GM21825 (cell line): ENCODE measurements at regions not wholly inside any gene's neighbourhood (a gene's known extent, or its start where the extent isn't known, plus 50 kb on each side); places are given as distances from the start of the nearest gene placed in this dataset.
"Not testable (repeated sequence)": the region's sequence is repeated elsewhere in the genome, so short reads cannot be mapped to it uniquely, and the experiment has no call there.

Experiments used
- ATAC-seq: cut with Tn5 transposase; IDR thresholded peaks from one replicate; pipeline ENCODE4 v1.9.1; 2021; ENCODE audit warnings: mild to moderate bottlenecking, moderate library complexity; ENCODE audit not compliant: unreplicated experiment

DNA sequence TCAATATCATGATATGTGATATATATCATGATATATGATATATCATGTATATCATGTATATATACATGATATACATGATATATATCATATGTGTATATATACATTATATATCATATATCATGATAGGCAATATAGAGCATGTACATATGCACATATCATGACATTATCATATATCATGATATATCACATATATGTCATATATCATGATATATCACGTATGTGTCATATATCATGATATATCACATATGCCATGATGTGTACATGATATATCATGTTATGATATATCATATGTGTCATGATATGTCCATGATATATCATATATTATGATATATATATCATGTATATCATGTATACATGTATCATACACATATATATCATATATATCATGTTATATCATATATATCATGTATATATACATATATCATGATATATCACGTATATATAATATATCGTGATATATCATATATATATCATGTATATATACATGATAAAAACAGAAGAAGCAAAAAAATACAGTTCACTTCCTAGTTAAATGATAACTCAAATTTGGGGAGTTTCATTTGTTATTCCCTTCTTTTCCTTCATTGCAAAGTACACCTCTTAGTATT, 670.1 kb upstream of the EPHA5 start:
- ATAC-seq: no peak

DNA sequence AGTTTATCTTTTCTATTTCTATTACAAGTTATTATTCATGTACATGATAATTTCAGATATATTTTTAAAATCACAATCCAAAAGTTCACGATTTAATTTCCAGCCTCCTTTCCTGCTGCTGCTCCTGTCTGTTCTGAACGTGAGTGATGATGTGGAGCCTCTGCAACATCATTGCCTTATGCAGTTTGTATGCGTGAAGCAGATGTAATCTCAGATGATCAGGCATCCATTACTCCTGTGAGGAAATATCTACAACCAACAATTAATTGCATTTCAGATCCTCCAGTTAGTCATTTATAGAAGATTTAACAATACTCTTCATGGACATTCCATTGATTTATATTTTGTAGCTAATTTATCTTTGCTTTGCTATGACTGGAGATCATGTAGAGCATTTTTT, 668.7 kb upstream of the EPHA5 start:
- no peak for ATAC-seq

DNA sequence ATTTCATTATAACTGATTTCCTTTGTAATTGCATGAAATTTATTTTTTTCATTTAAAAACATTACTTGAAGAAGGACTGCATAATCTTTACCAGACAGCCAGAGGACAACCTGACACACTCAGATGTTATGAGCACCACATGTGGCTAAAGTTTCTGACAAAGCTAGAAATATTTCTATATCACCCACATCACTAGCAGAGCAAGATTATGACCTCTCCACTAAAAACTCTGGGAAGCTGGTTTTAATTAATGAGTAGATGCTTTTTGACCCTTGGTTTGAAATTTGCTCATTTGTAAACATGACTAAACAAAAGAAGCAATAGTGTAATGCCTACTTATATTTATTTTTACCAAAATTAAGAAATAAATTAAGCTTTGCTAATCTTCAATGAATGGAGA, 661.5 kb upstream of the EPHA5 start:
- no peak for ATAC-seq

DNA sequence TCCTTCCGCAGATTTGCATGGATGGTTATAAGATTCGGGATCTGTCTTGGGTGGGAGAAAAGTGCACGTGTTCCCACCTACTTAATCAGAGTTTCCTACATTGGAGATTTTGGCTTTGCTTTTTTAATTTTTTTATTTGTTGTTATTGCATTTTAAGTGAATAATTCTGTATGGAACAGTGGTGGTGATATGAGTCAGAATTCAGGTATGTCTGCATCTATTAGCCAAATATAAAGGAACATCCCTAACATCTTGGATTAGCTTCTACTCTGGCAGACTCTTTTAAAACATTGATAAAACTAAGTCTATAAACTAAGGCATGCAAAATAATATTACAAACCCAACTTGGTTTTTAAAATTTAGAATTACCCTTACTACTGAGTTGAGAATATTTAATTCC, 659.8 kb upstream of the EPHA5 start:
- no peak for ATAC-seq

DNA sequence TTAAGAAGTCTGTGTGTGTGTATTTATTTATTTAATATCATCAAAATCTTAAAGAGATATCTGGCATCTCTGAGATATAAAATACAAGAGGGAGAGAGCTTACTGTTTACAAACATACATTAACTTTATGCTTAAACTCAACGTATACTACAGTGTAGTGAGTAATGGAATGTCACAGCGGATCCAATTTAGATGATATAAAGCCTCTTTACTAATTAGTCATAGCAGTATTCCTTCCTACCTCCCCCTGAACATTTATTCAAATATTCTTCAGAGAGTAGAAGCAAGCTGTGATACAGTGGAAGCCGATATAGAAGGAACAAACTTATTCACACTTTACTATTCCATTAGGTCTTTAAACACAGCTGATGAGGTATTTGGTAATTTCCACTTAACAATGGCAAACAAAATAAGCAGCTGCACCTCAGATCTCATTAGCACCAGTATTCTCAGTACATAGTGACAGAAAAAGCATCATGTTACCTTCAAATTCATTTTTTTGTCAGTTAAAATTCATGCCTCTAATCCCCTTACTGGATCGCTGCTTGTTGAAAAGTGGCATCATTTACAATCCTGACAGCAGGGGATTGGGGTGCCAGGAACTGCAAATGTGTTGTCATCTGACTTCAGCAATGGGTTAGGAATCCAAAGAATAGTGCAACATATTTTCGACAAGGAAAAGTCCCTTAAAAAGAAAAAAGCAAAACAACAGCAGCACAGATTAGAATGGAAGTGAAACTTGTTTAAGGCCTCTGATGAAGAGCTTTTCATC, 658.7 kb upstream of the EPHA5 start:
- no peak for ATAC-seq

DNA sequence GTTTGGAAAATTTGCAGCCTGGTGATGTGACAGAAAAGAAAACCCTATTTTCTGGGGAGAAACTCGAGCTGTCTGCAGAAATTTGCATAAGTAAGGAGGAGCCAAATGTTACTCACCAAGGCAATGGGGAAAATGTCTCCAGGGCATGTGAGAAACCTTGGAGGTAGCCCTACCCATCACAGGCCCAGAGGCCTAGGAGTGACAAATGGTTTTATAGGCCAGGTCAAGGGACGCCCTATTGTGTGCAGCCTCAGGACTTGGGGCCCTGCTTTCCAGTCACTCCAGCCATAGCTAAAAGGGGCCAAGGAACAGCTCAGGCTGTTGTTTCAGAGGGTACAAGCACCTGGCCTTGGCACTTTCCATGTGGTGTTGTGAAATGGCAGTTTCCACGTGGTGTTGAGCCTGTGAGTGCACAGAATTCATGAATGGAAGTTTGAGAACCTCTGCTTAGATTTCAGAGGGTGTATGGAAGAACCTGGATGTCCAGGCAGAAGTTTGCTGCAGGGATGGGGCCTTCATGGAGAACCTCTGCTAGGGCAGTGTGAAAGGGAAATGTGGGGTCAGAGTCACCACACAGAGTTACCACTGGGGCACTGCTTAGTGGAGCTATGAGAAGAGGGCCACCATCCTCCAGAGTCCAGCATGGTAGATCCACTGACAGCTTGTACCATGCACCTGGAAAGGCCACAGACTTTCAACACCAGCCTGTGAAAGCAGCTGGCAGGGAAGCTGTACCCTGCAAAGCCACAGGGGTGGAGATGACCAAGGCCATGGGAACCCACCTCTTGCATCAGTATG, 637.6 kb upstream of the EPHA5 start:
- no peak for ATAC-seq

DNA sequence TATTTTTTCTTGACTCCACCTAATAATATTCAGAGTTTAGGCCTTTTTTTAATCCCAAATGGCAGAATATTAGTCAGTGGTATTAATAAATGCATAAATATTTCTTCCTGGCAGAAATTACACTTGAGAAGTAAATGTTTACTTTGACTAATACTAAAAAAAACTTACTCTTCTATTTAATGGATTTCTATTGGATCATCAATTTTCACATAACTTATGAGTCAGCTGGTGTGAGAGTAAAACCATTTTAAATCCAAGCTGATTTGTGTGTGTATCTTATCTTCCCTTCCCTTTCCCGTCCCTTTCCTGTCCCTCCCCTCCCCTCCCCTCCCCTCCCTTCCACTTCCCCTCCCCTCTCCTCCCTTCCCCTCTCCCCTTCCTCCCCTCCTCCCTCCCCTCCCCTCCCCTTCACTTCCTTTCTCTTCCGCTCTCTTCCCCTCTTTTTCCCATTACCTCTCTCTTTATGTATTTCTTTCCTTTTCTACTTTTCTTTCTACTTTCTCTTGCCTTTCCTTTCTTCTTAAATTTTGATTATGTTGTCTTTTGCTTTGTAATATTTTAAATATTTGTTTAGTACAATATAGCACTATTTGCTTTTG, 630.1 kb upstream of the EPHA5 start:
- ATAC-seq: no peak

DNA sequence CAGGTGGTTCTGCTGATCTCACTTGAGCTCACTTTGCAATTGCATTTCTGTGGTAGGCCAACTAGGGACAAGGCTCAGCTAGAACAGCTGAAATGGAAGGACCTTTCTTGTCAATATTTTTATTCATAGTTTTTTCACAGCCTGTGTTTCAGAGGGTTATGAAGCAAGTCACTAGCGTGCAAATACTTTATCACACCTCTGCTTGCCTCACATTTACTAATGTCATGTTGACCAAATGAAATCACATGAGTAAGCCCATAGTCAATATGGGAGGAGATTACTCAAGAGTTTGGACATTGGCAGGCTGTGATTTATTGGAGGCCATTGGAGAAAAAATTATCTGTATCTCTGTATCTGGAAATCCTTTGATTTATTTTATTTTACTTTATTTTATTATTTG, 628.3 kb upstream of the EPHA5 start:
- no peak for ATAC-seq

DNA sequence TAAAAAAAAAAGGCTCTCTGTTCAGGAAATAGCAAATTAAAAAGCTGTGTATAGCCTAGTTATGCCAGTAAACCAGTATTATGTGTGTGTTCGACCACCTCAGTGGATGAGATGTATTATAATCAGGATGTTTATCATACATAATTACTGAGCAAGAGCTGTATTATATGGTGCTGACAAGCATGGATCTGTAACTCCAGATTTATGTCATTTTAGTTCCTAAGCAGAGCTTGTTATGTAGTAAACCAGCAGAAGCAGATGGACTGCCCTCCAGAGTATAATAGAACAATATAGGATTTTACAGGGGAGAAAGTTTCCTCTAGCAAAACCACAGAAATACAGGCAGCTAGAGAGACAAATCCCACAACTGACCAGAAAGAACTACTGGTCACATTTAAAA, 627.4 kb upstream of the EPHA5 start:
- no peak for ATAC-seq

DNA sequence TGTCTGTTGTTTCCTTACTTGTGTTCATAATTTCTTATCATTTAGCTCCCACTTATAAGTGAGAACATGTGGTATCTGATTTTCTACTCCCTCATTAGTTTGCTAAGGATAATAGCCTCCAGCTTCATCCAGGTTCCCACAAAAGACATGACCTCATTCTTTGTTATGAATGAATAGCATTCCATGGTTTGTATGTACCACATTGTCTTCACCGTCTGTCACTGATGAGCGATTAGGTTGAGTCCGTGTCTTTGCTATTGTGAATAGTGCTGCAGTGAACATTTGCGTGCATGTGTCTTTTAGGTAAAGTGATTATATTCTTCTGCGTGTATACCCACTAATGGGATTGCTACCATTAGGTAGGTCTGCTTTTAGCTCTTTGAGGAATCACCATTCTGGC, 624.3 kb upstream of the EPHA5 start:
- no peak for ATAC-seq

DNA sequence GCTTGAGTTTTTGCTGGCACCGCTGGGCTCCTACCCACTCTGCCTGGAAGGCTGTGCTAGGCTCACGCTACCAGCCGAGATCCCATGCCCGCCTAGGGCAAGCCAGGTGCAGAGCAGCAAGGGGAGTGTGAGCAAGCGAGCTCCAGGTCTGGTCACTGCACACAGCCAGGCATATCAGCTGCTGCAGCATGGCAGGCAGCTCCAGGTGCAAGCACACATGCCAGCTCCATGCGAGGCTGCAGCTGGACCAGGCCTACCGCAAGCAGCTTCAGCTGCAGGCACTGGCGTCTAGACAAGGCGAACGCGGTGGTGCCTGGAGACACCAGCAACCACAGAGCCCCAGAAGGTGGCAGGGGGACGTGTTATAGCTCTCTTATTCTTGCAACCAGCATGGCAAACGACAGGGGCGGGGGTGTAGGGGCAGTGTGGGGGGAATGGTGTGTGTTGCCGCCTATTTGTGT, 614.7 kb upstream of the EPHA5 start:
- ATAC-seq: no peak

DNA sequence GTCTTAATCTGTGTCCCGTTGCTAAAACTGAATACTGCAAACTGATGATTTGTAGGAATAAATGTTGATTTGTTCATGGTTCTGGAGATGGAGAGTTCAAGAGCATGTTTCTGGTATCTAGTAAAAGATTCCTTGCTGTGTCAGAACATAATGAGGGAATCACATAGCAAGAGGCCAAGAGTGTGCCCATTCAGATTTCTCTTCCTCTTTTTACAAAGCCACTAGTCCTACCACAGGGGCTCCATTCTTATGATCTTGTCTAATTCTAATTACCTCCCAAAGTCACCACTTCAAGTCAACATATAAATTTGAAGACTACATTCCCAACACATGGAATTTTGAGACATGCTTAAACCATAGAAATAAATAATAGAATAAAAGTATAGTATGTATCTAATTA, 608.8 kb upstream of the EPHA5 start:
- ATAC-seq: no peak

DNA sequence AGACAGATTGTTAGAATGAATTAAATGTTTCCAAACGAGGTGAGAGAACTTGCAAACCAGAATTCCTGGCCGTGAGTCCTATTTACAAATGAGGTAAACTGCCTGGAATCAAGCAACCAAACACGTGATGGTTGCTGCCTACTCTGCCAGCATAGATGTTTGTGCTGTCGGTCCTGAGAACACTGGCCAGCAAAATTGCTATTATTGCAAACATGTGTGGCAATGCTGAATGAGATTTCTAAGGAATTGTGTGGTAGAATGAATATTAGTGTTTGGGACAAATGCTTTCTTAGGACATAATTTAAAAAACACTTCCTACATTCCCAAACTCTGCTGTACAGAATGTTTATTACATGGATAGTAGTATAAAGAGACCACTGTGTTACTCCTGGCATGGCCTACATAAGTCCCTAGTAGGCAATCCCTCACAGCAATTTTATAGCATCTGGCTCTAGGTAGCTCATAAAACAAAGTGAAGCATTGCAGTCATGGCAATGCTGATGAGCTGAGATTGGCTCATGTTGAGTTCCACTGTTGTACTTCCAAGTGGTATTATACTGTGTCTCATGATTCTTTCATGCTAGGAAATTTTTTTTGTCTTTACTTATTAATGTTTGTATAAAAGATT, 605.2 kb upstream of the EPHA5 start:
- ATAC-seq: no peak

DNA sequence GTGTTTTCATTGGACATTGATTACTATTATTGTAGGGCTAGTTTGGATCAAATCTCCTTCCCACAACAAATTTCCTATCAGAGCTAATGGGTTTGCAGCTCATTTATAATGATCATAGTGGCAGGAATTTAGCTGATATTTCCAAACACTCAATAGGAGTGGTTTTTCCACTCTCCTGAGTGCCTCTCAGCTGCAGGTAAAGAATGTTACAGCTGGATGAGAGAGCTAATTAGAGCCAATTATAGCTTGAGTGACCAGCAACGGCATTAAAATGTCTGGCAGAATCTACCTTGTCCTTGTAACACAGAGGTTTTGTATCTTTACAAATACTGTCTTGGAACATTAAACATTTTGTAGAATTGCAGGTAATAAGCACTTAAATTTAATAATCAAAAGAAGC, 602.8 kb upstream of the EPHA5 start:
- ATAC-seq: no peak

DNA sequence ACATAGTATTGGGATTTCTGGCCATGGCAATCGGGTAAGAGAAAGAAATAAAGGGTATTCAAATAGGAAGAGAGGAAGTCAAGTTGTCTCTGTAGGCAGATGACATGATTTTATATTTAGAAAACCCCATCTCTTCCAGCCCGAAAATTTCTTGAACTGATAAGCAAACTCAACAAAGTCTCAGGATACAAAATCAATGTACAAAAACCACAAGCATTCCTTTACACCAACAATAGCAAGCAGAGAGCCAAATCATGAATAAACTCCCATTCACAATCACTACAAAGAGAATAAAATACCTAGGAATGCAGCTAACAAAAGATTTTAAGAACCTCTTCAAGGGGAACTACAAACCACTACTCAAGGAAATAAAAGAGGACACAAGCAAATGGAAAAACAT, 600.1 kb upstream of the EPHA5 start:
- ATAC-seq: not testable (repeated sequence)

DNA sequence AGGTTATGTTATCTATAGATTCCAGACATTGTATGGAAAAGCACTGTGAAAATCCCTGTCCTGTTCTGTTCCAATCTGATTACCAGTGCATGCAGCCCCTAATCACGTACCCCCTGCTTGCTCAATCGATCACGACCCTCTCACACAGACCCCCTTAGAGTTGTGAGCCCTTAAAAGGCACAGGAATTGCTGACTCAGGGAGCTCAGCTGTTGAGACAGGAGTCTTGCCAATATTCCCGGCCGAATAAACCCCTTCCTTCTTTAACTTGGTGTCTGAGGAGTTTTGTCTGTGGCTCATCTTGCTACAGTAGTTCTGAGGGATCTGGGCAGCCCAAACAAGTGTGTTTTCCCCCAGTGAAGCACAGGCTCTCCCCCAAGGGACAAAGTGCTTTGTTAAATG, 596.3 kb upstream of the EPHA5 start:
- not testable (repeated sequence) for ATAC-seq

DNA sequence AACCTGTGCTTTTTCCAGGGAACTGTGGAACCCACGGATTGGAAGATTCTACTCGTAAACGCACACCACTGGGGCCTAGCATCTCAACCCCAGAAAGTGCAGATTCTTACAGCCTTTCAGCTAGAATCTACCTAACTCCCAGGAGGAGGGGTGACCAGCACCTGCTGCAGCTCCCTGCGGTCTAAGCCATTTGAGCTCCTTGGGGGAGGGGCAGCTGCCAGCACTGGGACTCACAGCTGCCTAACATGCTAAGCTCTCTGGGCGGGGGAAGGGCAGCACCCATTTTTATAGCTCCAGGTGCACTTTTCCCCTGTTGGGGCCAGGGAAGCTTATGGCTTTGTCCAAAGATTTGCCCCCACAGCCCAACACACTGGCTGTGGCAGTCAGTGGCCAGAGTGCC, 595.7 kb upstream of the EPHA5 start:
- ATAC-seq: no peak

DNA sequence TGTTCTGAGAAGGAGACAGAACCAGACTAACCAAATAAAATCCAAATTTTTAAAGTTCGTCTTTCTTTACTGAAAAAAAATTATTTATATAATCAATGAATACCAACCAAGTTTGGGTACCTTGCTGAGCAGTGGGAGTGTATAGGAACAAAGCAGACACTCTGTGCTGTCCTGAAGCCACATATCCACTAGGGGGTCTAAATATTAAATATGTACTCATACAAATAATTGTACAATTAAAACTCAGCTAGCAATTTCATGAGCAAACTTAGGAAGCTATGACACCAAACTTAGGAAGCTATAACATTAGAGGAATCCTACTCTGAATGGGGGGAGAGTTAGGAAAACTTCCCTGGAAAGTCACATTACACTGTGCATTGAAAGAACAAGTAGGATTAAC, 582.0 kb upstream of the EPHA5 start:
- no peak for ATAC-seq

DNA sequence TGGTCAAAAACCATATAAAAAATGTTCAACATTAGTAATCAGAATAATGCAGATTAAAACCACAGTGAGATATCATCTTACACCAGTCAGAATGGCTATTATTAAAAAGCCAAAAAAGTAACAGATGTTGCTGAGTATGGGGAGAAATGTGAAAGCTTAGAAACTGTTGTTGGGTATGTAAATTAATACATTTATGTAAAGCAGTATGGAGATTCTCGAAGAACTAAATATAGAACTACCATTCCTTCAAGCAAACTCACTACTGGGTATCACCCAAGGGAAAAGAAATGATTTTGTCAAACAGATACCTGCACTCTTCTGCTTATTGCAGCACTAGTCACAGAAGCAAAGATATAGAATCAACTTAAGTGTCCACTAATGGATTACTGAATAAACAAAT, 576.4 kb upstream of the EPHA5 start:
- no peak for ATAC-seq

DNA sequence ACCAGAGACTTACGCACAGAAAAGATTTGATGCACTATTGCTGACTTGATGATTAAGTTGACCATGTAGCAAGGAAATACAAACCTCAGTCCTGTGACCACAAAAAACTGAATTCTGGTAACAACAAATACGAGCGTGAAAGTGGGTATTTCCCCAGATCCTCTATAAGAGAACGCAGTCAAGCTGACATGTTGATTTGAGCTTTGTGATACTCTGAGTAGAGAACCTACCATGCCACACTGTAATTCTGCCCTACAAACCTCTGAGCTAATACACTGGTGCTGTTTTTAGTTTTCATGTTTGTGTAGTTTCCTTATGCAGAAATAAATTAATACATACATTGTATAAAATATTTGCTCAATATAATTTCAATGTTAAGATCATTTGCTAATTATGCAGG, 565.6 kb upstream of the EPHA5 start:
- ATAC-seq: no peak

DNA sequence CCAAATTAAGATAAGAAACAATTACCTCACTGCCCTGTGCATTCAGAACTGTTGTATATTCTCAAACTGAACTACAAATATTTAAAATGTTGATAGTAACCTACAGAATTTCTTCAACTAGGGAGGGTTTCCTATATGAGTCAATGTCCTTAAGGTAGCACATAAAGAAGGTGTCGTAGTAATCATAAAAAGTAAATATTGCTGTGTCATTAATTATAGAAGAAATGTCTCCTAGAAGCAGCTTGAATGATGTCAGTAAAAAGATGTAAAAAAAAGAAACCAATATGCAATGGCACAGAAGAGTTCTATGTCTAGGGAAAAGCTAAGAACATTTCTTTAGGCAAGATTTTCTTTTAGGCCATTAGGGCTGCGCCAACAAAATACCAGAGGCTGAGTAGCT, 559.6 kb upstream of the EPHA5 start:
- ATAC-seq: no peak
